GM23338 (cell line): ENCODE measurements at regions not wholly inside any gene's neighbourhood (a gene's known extent, or its start where the extent isn't known, plus 50 kb on each side); places are given as distances from the start of the nearest gene placed in this dataset.

ENCODE experiments used
- ATAC-seq: fragments of 200-7000 bp; cut with Tn5 transposase; 3 replicates; pipeline ENCODE4 v1.9.1; 2020
- DNase-seq: peaks from one replicate; pipeline ENCODE4 v3.0.0-alpha.2; 2015; ENCODE audit warnings: low spot score
- H2AFZ ChIP-seq: fragments of 200-600 bp; sonication (generic); 2 replicates; pipeline ENCODE4 v1.8.0; 2016; ENCODE audit warnings: antibody characterized with exemption, mild to moderate bottlenecking, moderate library complexity
- H3F3A ChIP-seq: fragments of 200-600 bp; sonication (generic); replicated peaks from 2 replicates; pipeline ENCODE4 v1.8.0; 2017; ENCODE audit warnings: antibody characterized with exemption, mixed run types, low read depth
- H3K27ac ChIP-seq: fragments of 200-600 bp; sonication (generic); 2 replicates; pipeline ENCODE4 v1.6.1; 2016; ENCODE audit warnings: low read depth
- H3K27me3 ChIP-seq: fragments of 200-600 bp; sonication (generic); 2 replicates; pipeline ENCODE4 v1.8.0; 2016; ENCODE audit warnings: mild to moderate bottlenecking, mixed run types, moderate library complexity; ENCODE audit not compliant: insufficient read depth
- H3K36me3 ChIP-seq: fragments of 200-600 bp; sonication (generic); 2 replicates; pipeline ENCODE4 v1.8.0; 2016; ENCODE audit warnings: mild to moderate bottlenecking; ENCODE audit not compliant: insufficient read depth
- H3K4me1 ChIP-seq: fragments of 200-600 bp; sonication (generic); 2 replicates; pipeline ENCODE4 v1.8.0; 2016; ENCODE audit warnings: mild to moderate bottlenecking, moderate library complexity; ENCODE audit not compliant: insufficient read depth
- H3K4me2 ChIP-seq: fragments of 200-600 bp; sonication (generic); 2 replicates; pipeline ENCODE4 v1.7.1; 2017; ENCODE audit warnings: mixed run types
- H3K4me3 ChIP-seq: fragments of 200-600 bp; sonication (generic); 2 replicates; pipeline ENCODE4 v1.6.1; 2016; ENCODE audit warnings: mixed run types
- H3K79me2 ChIP-seq: fragments of 200-600 bp; sonication (generic); replicated peaks from 2 replicates; pipeline ENCODE4 v1.8.0; 2017; ENCODE audit warnings: mild to moderate bottlenecking; ENCODE audit not compliant: insufficient read depth
- H3K9me2 ChIP-seq: fragments of 200-600 bp; sonication (generic); 2 replicates; pipeline ENCODE4 v1.8.0; 2017; ENCODE audit not compliant: insufficient read depth
- H4K20me1 ChIP-seq: fragments of 200-600 bp; sonication (generic); replicated peaks from 2 replicates; pipeline ENCODE4 v1.8.0; 2017; ENCODE audit warnings: mild to moderate bottlenecking; ENCODE audit not compliant: insufficient read depth
- H3K27ac Mint-ChIP-seq: 2 replicates; pipeline ENCODE4 v1.8.0; 2020; ENCODE audit warnings: inconsistent platforms, mild to moderate bottlenecking, moderate library complexity, mixed read lengths
- H3K27me3 Mint-ChIP-seq: 3 replicates; pipeline ENCODE4 v1.8.0; 2022; ENCODE audit warnings: low read depth, mild to moderate bottlenecking, moderate library complexity, mixed read lengths, inconsistent platforms; ENCODE audit not compliant: insufficient read depth, poor library complexity
- H3K36me3 Mint-ChIP-seq: 3 replicates; pipeline ENCODE4 v1.8.0; 2021; ENCODE audit warnings: low read depth, mild to moderate bottlenecking, inconsistent platforms, moderate library complexity, mixed read lengths
- H3K4me1 Mint-ChIP-seq: 3 replicates; pipeline ENCODE4 v1.8.0; 2020; ENCODE audit warnings: mild to moderate bottlenecking, inconsistent platforms, mixed read lengths
- H3K4me3 Mint-ChIP-seq: 3 replicates; pipeline ENCODE4 v1.8.0; 2021; ENCODE audit warnings: moderate library complexity, mild to moderate bottlenecking, inconsistent platforms, mixed read lengths
- H3K9me3 Mint-ChIP-seq: 3 replicates; pipeline ENCODE4 v1.8.0; 2020; ENCODE audit warnings: moderate library complexity, mild to moderate bottlenecking, inconsistent platforms, mixed read lengths
- CREB1 ChIP-seq: fragments of 250-450 bp; sonication (Bioruptor Pico); IDR thresholded peaks from 2 replicates; pipeline ENCODE4 v1.5.0; 2020; ENCODE audit warnings: low read depth, mild to moderate bottlenecking, moderate library complexity
- EZH2 ChIP-seq: fragments of 200-600 bp; sonication (generic); IDR thresholded peaks from one replicate; pipeline ENCODE4 v1.8.0; 2017; ENCODE audit warnings: antibody characterized with exemption, mild to moderate bottlenecking, low read depth; ENCODE audit not compliant: unreplicated experiment
- EZH2phosphoT487 ChIP-seq: fragments of 200-600 bp; sonication (generic); IDR thresholded peaks from one replicate; pipeline ENCODE4 v1.8.1; 2018; ENCODE audit warnings: antibody characterized with exemption; ENCODE audit not compliant: unreplicated experiment
- JUNB ChIP-seq: IDR thresholded peaks from one replicate; pipeline ENCODE4 v1.6.1; 2016; ENCODE audit warnings: antibody characterized with exemption; ENCODE audit not compliant: unreplicated experiment
- NANOG ChIP-seq: IDR thresholded peaks from 2 replicates; pipeline ENCODE4 v1.6.1; 2016; ENCODE audit warnings: antibody characterized with exemption, borderline replicate concordance
- POLR2AphosphoS5 ChIP-seq: IDR thresholded peaks from 2 replicates; pipeline ENCODE4 v1.6.1; 2016; ENCODE audit warnings: antibody characterized with exemption, low read depth
- STAT1 ChIP-seq: IDR thresholded peaks from one replicate; pipeline ENCODE4 v1.6.1; 2016; ENCODE audit warnings: antibody characterized with exemption; ENCODE audit not compliant: unreplicated experiment
- ZNF331 ChIP-seq: fragments of 250-450 bp; sonication (Bioruptor Pico); IDR thresholded peaks from 2 replicates; pipeline ENCODE4 v1.5.0; 2020; ENCODE audit warnings: low read depth, mild to moderate bottlenecking, moderate library complexity
- TF ChIP-seq, protein P1 (sequence below): IDR thresholded peaks from 2 replicates; pipeline ENCODE4 v1.6.1; 2016; ENCODE audit warnings: antibody characterized with exemption
- TF ChIP-seq, protein P2 (sequence below): fragments of 250-450 bp; sonication (Bioruptor Pico); IDR thresholded peaks from 2 replicates; pipeline ENCODE4 v1.5.0; 2020; ENCODE audit warnings: mild to moderate bottlenecking, moderate library complexity
- TF ChIP-seq, protein P3 (sequence below): IDR thresholded peaks from one replicate; pipeline ENCODE4 v1.6.1; 2018; ENCODE audit warnings: antibody characterized with exemption; ENCODE audit not compliant: unreplicated experiment
- TF ChIP-seq, protein P4 (sequence below), 2 experiments: fragments of 200-600 bp in 1 of 2; sonication (generic) in 1 of 2; conservative IDR thresholded peaks; 2 replicates each; pipeline versions ENCODE4 v1.5.1 to v1.6.1; 2016 to 2017; ENCODE audit warnings: antibody characterized with exemption in 2 of 2, low read depth in 2 of 2, mild to moderate bottlenecking in 2 of 2, moderate library complexity in 1 of 2

DNA sequence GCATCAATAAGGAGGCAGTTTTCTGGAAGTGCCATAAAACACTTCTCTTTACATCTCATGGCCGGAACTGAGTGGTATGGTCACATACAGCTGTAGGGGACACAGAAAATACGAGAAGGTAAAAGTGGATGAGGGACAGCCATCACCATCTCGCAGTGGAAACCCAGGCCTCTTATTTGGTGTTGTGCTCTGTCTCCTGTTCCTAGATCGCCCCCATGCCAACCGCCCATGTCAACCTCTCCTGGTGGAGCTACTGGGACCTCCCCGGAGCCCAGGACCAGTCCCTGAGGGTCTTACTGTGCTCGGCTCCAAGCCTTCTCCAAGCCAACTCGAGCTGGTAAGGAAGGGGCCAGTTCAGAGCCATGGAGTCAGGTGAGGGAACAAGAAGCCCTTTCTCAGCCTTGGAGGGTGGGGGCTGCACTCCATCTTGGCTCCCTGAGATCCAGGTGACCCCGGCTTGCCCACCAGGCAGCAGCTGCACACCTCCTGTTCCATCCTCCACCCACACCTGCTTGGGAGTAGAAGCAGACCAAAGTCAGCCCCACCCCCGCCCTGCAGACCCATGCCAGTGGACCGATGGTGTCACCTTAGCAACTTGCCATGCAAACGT is 149.0 kb upstream of the CST7 start:
- no peak for DNase-seq
- no peaks in the 10 kb centered on the region for H4K20me1 ChIP-seq
- H3K27ac Mint-ChIP-seq, result no peak overlapping the region
- no peaks in the 10 kb centered on the region for H3K79me2 ChIP-seq
- no peak overlapping the region for H3K4me2 ChIP-seq
- no peak overlapping the region for H3K4me3 Mint-ChIP-seq
- H3K4me1 Mint-ChIP-seq, result no peaks in the 10 kb centered on the region
- no peaks in the 10 kb centered on the region for H3K36me3 ChIP-seq
- no peaks in the 10 kb centered on the region for H3K27me3 ChIP-seq
- H3K4me1 ChIP-seq, result no peaks in the 10 kb centered on the region
- no peaks in the 10 kb centered on the region for H3K9me3 Mint-ChIP-seq
- no peaks in the 10 kb centered on the region for H3K9me2 ChIP-seq
- peaks cover 1% of the 10 kb centered on the region for H3K27me3 Mint-ChIP-seq
- no peak overlapping the region for H3K27ac ChIP-seq
- ATAC-seq, result no peak
- H2AFZ ChIP-seq, result no peak overlapping the region
- no peak overlapping the region for H3K4me3 ChIP-seq
- TF ChIP-seq NANOG (no peak), EZH2phosphoT487 (no peak), ZNF331 (no peak), STAT1 (no peak), POLR2AphosphoS5 (no peak), CREB1 (CRISPR knock-in tag) (no peak), JUNB (no peak), EZH2 (no peak)
- TF ChIP-seq, protein P1, sequence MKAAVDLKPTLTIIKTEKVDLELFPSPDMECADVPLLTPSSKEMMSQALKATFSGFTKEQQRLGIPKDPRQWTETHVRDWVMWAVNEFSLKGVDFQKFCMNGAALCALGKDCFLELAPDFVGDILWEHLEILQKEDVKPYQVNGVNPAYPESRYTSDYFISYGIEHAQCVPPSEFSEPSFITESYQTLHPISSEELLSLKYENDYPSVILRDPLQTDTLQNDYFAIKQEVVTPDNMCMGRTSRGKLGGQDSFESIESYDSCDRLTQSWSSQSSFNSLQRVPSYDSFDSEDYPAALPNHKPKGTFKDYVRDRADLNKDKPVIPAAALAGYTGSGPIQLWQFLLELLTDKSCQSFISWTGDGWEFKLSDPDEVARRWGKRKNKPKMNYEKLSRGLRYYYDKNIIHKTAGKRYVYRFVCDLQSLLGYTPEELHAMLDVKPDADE, result no peak
- TF ChIP-seq, protein P2, sequence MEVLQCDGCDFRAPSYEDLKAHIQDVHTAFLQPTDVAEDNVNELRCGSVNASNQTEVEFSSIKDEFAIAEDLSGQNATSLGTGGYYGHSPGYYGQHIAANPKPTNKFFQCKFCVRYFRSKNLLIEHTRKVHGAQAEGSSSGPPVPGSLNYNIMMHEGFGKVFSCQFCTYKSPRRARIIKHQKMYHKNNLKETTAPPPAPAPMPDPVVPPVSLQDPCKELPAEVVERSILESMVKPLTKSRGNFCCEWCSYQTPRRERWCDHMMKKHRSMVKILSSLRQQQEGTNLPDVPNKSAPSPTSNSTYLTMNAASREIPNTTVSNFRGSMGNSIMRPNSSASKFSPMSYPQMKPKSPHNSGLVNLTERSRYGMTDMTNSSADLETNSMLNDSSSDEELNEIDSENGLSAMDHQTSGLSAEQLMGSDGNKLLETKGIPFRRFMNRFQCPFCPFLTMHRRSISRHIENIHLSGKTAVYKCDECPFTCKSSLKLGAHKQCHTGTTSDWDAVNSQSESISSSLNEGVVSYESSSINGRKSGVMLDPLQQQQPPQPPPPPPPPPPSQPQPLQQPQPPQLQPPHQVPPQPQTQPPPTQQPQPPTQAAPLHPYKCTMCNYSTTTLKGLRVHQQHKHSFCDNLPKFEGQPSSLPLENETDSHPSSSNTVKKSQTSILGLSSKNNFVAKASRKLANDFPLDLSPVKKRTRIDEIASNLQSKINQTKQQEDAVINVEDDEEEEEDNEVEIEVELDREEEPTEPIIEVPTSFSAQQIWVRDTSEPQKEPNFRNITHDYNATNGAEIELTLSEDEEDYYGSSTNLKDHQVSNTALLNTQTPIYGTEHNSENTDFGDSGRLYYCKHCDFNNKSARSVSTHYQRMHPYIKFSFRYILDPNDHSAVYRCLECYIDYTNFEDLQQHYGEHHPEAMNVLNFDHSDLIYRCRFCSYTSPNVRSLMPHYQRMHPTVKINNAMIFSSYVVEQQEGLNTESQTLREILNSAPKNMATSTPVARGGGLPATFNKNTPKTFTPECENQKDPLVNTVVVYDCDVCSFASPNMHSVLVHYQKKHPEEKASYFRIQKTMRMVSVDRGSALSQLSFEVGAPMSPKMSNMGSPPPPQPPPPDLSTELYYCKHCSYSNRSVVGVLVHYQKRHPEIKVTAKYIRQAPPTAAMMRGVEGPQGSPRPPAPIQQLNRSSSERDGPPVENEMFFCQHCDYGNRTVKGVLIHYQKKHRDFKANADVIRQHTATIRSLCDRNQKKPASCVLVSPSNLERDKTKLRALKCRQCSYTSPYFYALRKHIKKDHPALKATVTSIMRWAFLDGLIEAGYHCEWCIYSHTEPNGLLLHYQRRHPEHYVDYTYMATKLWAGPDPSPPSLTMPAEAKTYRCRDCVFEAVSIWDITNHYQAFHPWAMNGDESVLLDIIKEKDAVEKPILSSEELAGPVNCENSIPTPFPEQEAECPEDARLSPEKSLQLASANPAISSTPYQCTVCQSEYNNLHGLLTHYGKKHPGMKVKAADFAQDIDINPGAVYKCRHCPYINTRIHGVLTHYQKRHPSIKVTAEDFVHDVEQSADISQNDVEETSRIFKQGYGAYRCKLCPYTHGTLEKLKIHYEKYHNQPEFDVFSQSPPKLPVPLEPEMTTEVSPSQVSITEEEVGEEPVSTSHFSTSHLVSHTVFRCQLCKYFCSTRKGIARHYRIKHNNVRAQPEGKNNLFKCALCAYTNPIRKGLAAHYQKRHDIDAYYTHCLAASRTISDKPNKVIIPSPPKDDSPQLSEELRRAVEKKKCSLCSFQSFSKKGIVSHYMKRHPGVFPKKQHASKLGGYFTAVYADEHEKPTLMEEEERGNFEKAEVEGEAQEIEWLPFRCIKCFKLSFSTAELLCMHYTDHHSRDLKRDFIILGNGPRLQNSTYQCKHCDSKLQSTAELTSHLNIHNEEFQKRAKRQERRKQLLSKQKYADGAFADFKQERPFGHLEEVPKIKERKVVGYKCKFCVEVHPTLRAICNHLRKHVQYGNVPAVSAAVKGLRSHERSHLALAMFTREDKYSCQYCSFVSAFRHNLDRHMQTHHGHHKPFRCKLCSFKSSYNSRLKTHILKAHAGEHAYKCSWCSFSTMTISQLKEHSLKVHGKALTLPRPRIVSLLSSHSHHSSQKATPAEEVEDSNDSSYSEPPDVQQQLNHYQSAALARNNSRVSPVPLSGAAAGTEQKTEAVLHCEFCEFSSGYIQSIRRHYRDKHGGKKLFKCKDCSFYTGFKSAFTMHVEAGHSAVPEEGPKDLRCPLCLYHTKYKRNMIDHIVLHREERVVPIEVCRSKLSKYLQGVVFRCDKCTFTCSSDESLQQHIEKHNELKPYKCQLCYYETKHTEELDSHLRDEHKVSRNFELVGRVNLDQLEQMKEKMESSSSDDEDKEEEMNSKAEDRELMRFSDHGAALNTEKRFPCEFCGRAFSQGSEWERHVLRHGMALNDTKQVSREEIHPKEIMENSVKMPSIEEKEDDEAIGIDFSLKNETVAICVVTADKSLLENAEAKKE (CRISPR knock-in tag), result no peak
- TF ChIP-seq, protein P3, sequence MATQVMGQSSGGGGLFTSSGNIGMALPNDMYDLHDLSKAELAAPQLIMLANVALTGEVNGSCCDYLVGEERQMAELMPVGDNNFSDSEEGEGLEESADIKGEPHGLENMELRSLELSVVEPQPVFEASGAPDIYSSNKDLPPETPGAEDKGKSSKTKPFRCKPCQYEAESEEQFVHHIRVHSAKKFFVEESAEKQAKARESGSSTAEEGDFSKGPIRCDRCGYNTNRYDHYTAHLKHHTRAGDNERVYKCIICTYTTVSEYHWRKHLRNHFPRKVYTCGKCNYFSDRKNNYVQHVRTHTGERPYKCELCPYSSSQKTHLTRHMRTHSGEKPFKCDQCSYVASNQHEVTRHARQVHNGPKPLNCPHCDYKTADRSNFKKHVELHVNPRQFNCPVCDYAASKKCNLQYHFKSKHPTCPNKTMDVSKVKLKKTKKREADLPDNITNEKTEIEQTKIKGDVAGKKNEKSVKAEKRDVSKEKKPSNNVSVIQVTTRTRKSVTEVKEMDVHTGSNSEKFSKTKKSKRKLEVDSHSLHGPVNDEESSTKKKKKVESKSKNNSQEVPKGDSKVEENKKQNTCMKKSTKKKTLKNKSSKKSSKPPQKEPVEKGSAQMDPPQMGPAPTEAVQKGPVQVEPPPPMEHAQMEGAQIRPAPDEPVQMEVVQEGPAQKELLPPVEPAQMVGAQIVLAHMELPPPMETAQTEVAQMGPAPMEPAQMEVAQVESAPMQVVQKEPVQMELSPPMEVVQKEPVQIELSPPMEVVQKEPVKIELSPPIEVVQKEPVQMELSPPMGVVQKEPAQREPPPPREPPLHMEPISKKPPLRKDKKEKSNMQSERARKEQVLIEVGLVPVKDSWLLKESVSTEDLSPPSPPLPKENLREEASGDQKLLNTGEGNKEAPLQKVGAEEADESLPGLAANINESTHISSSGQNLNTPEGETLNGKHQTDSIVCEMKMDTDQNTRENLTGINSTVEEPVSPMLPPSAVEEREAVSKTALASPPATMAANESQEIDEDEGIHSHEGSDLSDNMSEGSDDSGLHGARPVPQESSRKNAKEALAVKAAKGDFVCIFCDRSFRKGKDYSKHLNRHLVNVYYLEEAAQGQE, result no peak
- TF ChIP-seq, protein P4, sequence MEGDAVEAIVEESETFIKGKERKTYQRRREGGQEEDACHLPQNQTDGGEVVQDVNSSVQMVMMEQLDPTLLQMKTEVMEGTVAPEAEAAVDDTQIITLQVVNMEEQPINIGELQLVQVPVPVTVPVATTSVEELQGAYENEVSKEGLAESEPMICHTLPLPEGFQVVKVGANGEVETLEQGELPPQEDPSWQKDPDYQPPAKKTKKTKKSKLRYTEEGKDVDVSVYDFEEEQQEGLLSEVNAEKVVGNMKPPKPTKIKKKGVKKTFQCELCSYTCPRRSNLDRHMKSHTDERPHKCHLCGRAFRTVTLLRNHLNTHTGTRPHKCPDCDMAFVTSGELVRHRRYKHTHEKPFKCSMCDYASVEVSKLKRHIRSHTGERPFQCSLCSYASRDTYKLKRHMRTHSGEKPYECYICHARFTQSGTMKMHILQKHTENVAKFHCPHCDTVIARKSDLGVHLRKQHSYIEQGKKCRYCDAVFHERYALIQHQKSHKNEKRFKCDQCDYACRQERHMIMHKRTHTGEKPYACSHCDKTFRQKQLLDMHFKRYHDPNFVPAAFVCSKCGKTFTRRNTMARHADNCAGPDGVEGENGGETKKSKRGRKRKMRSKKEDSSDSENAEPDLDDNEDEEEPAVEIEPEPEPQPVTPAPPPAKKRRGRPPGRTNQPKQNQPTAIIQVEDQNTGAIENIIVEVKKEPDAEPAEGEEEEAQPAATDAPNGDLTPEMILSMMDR (conservative IDR thresholded peaks at IDR 0.05; ENCODE audit: low read depth in 2 of 2), result no peak
- no peaks in the 10 kb centered on the region for H3K36me3 Mint-ChIP-seq
- no peaks in the 10 kb centered on the region for H3F3A ChIP-seq
